Ovary (tissue), 3 donors: ENCODE measurements at regions not wholly inside any gene's neighbourhood (a gene's known extent, or its start where the extent isn't known, plus 50 kb on each side); places are given as distances from the start of the nearest gene placed in this dataset.

Experiments used
- POLR2A ChIP-seq: fragments of 450-650 bp; IDR thresholded peaks from one replicate; pipeline ENCODE4 v1.6.1; 2017; ENCODE audit warnings: antibody characterized with exemption, mild to moderate bottlenecking, moderate library complexity
- TF ChIP-seq, protein P1 (sequence below), 3 donors: fragments of 450-650 bp in 2 of 3; fragments of 200-600 bp in 1 of 3; IDR thresholded peaks; one replicate each; pipeline versions ENCODE4 v1.5.1 to v1.8.0; 2016 to 2022; ENCODE audit warnings: antibody characterized with exemption in 3 of 3, mild to moderate bottlenecking in 1 of 3
- donor health status: DM: no; HTN: no; CAD: no.

DNA sequence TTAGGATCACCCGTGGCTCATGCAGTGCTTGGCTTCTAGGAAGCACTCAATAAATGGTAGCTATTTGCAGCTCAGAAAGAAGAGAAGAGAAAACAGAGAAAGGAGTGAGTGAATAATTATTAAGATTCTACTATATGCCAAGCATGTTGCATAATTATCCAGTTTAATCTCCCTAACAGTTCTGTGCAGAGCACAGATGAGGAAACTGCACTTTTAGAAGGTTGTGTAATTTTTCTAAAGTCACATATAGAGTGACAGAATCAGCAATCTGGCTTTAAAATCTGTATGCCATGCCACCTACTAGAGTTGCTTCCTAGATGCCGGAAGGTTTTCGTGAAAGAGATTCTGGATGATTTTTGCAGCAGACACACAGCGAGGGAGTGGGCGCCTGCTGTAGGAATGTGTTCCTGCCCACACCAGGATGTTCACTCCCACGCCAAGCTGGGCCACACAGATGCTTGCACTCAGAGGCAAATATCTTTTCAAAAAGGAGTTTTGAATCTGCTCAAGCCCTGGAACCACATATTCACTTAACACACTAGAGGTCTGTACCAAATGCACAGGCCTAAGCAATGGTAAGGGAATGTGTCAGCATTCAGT lies 50.2 kb upstream of the SMCO2 start:
- TF ChIP-seq, protein P1, sequence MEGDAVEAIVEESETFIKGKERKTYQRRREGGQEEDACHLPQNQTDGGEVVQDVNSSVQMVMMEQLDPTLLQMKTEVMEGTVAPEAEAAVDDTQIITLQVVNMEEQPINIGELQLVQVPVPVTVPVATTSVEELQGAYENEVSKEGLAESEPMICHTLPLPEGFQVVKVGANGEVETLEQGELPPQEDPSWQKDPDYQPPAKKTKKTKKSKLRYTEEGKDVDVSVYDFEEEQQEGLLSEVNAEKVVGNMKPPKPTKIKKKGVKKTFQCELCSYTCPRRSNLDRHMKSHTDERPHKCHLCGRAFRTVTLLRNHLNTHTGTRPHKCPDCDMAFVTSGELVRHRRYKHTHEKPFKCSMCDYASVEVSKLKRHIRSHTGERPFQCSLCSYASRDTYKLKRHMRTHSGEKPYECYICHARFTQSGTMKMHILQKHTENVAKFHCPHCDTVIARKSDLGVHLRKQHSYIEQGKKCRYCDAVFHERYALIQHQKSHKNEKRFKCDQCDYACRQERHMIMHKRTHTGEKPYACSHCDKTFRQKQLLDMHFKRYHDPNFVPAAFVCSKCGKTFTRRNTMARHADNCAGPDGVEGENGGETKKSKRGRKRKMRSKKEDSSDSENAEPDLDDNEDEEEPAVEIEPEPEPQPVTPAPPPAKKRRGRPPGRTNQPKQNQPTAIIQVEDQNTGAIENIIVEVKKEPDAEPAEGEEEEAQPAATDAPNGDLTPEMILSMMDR (IDR thresholded peaks at IDR 0.05), result no peak
- TF ChIP-seq POLR2A, result no peak
